H54 (cell line): ENCODE measurements at regions not wholly inside any gene's neighbourhood (a gene's known extent, or its start where the extent isn't known, plus 50 kb on each side); places are given as distances from the start of the nearest gene placed in this dataset.

Experiments used
- DNase-seq: peaks from one replicate; pipeline ENCODE4 v3.0.0; 2011; ENCODE audit warnings: low spot score, mixed read lengths; ENCODE audit not compliant: insufficient read length
- FAIRE-seq: peaks from 3 replicates; lab custom pipeline; 2011; peaks lifted over from hg19 to GRCh38; lab: Jason Lieb, UNC
- POLR2A ChIP-seq: IDR thresholded peaks from 2 replicates; pipeline ENCODE4 v1.6.1; 2011; ENCODE audit warnings: low read depth, mild to moderate bottlenecking, low read length

DNA sequence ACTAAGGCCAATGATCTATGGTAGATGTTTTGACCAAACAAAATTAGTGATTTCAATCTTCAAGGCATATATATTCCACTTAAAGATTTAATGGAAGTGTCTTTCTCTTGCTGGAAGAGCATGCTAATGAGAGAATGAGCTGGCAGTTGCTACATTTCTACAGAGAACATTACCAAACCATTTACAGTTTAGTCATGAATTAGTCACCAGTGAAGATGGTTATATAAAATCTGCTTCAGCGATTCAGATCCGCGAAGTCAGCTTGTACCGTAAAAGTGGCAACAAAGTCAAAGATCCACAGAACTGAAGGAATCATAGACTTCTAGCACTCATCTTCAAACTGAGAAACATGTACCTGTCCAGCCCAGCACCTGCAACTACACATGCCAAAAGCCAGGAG lies 156.3 kb downstream of the SLITRK5 start:
- peak; percentile 100 for FAIRE-seq
- TF ChIP-seq POLR2A, result no peak

DNA sequence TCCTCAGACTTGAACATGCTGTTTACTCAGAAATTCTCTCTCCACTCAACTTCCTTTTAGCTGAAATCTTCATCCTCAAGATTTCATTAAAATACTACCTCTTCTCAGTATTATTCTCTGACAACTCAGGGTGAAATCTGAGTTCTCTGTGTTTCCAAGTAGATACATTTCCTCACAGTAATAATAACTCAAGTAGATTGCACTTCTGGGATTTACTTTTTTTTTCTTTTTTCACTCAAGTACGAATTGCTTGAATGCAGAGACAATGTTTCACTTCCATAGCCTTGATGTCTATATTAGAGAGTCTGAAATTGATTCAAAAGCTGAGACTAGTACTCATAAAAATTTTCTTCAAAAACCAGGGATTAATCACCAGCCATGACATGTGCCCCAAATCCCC lies 166.4 kb downstream of the SLITRK5 start:
- peak; percentile 11 for FAIRE-seq
- no peak for DNase-seq
- TF ChIP-seq POLR2A, result no peak

More for the DNA sequence above, 156.3 kb downstream of the SLITRK5 start:
- DNase-seq, result peak; percentile 26

DNA sequence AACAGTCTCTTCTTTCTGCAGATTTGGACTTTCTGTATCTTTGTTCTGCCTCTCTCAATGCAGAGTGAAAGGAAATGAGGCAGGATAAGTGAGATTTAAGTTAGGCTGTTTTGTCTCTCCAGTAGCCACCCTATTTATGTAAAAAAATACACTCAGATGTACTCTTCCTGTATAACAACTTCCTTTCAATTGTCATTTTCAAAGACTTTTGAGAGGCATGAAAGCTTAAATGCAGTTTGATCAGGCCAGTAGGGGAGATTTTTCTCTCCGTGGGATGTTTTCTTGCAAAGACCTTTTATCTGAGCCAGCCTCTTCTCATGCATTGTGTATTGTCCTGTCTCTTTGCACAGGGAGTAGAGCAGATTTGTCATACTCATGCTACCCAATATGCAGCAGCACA lies 166.8 kb downstream of the SLITRK5 start:
- DNase-seq, result no peak
- no peak for TF ChIP-seq POLR2A
- FAIRE-seq, result no peak

DNA sequence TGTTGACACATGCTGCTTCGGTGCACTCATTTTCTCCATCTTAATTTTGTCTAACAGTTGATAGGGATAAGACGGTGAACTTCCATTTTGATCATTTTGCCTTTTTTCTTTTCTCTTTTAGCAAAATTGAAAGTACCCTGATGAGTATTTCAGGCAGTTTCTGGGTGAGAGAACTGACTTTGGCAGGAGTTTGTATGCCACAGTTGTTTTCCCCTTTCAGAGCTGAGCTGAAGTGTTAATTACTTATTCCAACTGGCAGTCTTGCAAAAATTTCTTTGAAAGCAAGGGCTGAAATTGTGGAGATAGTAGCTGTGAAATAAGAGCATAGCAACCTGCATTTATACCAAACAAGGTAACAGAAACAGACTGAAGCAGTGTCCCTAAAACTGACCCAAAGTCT lies 180.2 kb downstream of the SLITRK5 start:
- no peak for DNase-seq

DNA sequence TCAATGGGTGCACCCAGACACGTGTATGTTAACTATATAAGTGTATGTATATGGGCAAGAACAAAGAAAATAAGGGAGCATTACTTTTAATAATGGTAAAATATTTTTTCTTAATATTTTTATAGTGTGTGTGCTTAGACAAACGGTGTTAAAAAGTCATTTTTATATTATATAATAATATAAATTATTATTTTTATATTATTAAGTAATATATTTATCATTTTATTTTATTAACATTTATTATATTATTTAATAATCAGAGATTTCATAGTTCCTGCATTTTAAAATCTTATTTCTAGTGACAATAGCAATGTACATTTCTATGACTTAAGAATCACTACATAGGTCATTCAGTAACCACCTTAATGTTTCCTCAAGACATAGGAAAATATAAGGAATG lies 184.4 kb downstream of the SLITRK5 start:
- TF ChIP-seq POLR2A, result no peak
- no peak for DNase-seq
- FAIRE-seq, result no peak

More for the DNA sequence above, 180.2 kb downstream of the SLITRK5 start:
- no peak for FAIRE-seq
- TF ChIP-seq POLR2A, result no peak

DNA sequence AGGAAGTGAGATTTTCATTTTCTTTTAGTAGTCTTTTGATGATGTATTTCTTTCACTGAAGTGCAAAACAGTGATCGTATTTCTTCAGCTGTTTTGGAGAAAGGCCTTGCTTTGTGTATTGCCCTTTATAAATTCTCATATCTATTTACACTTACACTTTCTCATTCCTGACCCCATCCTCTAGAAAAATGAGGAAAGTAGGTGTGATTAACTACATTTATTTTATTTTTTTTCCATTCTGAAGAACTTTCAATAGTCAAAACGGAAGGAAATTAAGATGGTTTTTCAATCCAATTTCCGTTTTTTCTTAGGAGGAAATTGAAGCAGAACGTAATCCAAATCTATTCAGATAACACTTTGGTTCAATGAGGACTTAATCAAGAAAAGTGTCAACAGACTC lies 188.1 kb downstream of the SLITRK5 start:
- no peak for FAIRE-seq
- DNase-seq, result no peak
- TF ChIP-seq POLR2A, result no peak

DNA sequence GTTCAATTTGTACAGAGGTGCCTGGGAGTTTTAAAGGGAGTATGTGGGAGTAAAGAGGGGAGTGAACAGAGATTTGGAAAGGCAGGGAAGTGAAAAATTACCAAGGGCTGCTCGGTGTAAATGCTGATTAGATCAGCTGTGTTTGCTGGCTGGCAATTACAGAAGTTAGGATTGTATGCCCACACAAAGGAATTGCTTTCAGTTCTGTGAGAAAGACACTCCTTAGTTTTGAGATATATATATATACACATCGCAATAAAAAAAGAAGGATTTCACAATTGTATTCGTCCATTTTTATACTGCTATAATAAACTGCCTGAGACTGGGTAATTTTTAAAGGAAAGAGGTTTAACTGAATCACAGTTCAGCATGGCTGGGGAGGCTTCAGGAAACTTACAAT lies 196.3 kb downstream of the SLITRK5 start:
- no peak for TF ChIP-seq POLR2A
- no peak for DNase-seq
- FAIRE-seq, result peak; percentile 6

DNA sequence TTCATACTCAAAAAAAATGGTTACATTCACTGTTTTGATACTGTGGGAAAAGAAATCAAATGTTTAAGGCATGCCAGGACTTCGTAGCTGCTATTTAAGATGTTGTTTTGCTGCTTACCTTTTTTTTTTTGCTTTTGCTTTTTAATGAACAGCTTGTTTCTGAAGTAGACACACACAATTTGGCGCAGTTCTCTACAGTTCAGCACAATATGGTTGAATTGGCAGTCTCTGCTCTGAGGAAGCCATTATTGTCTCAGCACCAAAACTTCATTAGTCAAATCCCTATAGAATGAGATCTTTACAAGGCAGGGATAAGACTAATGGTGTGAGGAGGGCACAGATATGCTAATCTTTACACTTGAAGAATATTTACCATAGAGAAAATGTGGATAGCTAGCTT lies 197.6 kb downstream of the SLITRK5 start:
- TF ChIP-seq POLR2A, result no peak
- no peak for FAIRE-seq

DNA sequence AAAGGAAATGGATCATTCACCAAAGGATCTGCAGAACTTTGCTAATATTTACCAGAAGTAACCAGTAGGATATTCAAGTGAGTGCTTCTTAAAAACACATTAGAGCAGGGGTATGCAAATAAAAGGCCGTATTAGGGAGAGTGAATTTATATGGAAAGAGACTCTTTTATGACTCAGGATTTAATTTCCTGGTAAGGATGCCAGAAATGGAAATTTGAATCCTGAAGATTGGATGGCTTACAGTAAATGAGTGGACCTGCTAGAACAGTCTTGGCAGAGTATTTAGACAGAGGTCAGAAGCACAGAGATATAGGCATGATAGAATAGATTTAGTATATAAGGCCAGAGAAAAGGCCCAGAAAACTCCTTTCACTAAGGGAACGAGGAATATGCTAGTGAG lies 201.6 kb downstream of the SLITRK5 start:
- FAIRE-seq (no peak), DNase-seq (no peak)
- no peak for TF ChIP-seq POLR2A

More for the DNA sequence above, 197.6 kb downstream of the SLITRK5 start:
- no peak for DNase-seq

DNA sequence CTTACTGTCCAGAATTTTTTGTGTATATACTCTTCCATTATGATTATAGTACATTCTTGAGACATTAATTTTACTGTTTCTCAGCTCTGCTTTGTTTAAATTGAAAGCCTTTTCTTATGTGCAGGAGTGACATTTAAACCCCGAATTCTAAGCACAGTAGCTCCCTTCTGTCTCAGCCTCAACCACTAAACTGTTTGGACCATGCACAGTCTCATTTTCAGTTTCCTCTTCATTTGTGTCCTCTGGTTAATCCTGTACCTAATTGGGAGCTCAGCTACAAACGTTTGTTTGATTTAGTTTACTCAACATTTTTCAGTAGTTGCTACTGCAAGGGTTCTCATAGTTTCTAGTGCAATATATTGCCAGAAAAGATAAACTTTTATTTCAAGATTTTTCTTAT lies 206.3 kb downstream of the SLITRK5 start:
- no peak for DNase-seq
- TF ChIP-seq POLR2A, result no peak
- no peak for FAIRE-seq

DNA sequence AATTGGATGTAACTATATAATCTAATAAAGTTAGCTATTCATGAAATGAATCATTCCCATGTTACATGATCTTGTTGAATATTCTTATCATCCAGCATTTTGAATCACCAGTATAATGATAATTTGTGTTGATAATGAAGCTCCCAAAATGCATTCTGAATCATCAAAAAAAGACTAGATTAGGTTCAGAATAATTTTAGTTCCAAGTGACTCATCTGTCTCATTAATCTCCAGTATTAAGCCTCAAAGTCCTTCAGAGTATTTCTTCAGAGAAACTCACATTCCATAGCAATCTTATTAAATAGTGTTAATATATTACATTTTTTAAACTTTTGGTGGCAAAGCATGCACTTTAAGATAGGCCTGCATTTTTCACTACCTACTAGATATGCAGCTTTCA lies 207.5 kb downstream of the SLITRK5 start:
- no peak for TF ChIP-seq POLR2A
- FAIRE-seq (no peak), DNase-seq (no peak)

DNA sequence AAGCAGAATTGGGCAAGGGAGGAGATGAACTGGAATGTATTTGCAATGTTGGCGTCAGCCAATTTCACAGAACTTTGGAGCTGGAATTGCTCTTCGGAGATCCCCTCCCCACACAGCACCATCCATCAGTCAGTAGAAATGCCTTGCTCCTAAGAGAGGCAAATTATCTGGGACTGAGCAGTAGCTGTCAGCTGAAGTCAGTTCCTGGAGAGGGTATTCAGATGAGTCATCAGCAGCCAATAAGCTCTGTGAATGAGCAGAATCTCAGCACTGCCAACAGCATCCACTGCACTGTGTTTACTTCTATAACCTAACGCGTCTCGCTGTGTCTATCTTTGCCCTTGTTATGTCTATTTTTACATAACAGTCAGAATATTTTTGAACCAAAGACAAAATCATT lies 213.7 kb downstream of the SLITRK5 start:
- peak; percentile 28 for DNase-seq

DNA sequence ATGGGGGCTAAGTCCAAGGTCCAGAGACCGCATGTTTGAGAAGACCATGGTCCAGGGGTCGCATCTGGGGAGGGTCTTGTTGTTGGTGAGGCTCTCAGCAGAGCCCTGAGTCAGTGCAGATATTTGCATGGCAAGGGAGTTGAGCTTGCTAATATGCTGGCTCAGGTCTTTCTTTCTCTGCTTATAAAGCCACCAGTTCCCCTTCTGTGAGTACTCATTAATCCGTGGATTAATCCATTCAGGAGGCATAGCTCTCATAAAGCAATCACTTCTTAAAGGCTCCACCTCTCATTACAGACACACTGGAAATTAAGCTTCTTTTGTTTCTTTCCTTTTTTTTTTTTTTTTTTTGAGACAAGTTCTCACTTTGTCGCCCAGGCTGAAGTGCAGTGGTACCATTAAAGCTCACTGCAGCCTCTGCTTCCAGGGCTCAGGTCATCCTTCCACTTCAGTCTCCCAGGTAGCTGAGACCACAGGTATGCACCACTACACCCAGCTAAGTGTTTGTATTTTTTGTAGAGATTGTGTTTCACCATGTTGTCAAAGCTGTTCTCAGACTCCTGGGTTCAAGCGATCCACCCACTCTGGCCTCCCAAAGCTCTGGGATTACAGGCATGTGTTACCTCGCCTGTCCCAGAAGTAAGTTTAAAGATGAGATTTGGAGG lies 216.4 kb downstream of the SLITRK5 start:
- no peak for DNase-seq
- TF ChIP-seq POLR2A, result no peak
- no peak for FAIRE-seq

More for the DNA sequence above, 213.7 kb downstream of the SLITRK5 start:
- FAIRE-seq, result peak; percentile 99
- no peak for TF ChIP-seq POLR2A

DNA sequence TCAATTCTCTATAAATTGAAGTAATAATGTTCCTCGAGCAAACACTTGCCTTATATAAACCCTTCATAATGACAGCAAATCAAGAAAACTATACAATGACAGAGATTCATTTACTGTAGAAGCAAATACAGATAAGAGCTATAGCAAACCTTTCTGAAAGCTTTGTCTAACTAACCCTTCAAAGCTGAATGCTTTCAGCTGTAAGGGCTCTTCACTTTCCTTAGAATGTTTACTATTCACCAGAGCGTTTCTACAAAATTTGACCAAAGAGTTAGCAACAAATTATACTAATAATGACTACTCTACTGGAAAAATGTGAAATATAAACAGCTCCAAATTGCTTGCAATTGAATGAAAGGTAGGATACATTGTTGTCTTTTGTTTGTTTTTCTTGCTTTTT lies 218.1 kb downstream of the SLITRK5 start:
- no peak for DNase-seq
- no peak for TF ChIP-seq POLR2A
- FAIRE-seq, result no peak

DNA sequence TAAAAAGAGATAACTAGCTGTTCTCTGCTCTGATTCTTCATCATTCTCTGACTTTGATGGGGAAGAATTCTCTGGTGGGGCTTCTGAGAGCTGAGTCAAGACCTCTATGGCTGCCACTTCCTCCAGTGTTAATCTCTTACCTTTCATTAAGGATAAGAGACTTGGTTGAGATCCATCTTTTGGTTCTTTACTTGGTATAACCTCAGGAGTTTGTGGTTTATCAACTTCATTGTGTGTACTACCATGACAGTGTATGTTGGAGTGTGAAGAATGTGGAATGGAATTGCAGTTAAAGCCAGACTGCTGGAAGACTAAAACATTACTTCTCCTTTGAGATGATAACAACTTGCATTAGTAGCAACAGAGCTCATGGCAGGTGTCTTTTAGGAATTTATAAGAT lies 222.0 kb downstream of the SLITRK5 start:
- FAIRE-seq, result no peak
- no peak for TF ChIP-seq POLR2A

More for the DNA sequence above, 222.0 kb downstream of the SLITRK5 start:
- DNase-seq, result no peak
